ENCODE measurements at regions not wholly inside any gene's neighbourhood (a gene's known extent, or its start where the extent isn't known, plus 50 kb on each side); places are given as distances from the start of the nearest gene placed in this dataset.

- no peak for TF ChIP-seq CTCF (IDR thresholded peaks at IDR 0.05)
- H3K36me3 ChIP-seq (ENCODE audit: control insufficient read depth, insufficient read depth, low read length), result no peaks in the 10 kb centered on the region
- no peak overlapping the region for H3K27ac ChIP-seq
- H3K79me2 ChIP-seq, result no peaks in the 10 kb centered on the region
- no peaks in the 10 kb centered on the region for H3K27me3 ChIP-seq (ENCODE audit: control insufficient read depth, insufficient read depth, low read length)
- H3K9ac ChIP-seq, result no peak overlapping the region
- H3K4me1 ChIP-seq, result no peaks in the 10 kb centered on the region
- H3K9me3 ChIP-seq (ENCODE audit: control insufficient read depth, low read length), result no peaks in the 10 kb centered on the region
- no peak overlapping the region for H2AFZ ChIP-seq
- no peak overlapping the region for H3K4me3 ChIP-seq (ENCODE audit: low read depth, low read length)
- no peak overlapping the region for H3K4me2 ChIP-seq (ENCODE audit: low read length)
Observed at GRCh38 chr2:200225951-200226350, 80.5 kb upstream of the SPATS2L start.

DNA sequence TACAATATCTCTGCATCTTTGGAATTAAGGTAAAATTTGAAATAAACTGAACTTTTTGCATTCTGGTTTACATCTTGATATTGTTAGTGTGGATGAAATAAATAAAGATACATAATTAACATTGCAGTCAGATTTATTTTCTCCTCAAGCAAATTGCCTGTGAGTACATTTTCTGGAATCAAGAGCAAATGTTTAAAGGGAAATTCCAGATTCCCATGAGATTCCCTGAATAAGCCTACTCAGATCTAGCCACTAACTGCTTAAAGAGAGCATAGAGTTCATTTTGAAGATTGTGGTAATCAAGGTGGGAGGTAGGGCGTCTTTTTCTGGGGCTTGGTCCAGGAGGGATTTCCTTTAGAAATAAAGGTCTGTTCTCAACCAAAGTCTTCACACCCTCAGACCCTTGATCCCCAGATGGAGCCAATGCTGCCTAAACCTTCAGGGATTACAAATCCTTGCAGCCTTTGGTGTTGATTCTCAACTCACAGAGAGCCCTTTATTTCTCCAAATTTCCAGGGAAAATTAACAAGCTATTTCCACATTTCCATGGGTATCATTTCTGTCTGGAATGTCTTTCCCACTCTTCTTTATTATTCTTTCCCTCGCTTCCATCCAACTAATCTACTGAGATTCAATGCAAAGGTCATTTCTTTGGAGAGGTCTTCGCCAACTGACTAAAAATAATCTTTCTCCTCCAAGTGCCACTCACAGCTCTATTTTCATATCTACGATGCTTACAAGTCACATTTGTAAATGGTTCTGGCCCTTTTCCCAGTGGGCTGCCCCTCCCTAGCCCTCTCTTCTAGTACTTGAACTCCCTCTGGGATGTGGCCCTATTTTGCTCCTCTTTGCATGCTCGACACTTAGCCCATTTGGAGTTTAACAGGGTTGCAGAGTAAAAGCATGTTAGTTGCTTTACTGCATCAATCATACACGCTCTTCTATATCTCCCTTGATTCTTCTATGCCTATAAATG is 79.8 kb upstream of the SPATS2L start:
- H3K27ac ChIP-seq, result no peak overlapping the region

DNA sequence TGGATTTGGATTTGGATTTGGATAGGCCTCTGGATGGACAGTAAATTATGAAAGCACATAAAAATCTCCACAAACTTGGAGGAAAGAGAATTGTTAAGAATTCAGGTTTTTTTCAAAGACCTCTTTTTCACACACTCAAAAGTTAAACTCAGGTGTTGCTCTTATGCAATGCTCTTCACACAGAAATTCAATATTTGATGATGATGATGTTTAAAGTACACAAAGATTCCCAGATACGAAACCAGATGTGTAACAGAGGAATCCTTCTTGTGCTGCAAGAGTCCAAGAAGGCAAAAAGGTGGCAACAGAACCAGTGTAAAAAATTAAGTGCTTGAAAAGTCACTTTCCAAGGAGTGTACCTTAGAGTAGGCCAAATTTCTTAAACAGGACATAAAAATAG is 75.8 kb upstream of the SPATS2L start:
- H3K79me2 ChIP-seq, result no peaks in the 10 kb centered on the region
- no peaks in the 10 kb centered on the region for H3K27me3 ChIP-seq (ENCODE audit: control insufficient read depth, insufficient read depth, low read length)
- no peak overlapping the region for H2AFZ ChIP-seq
- no peak overlapping the region for H3K4me2 ChIP-seq (ENCODE audit: low read length)
- no peak overlapping the region for H3K27ac ChIP-seq
- no peak overlapping the region for H3K9ac ChIP-seq
- no peak overlapping the region for H3K4me3 ChIP-seq (ENCODE audit: low read depth, low read length)
- no peaks in the 10 kb centered on the region for H3K9me3 ChIP-seq (ENCODE audit: control insufficient read depth, low read length)
- no peaks in the 10 kb centered on the region for H3K4me1 ChIP-seq
- H3K36me3 ChIP-seq (ENCODE audit: control insufficient read depth, insufficient read depth, low read length), result no peaks in the 10 kb centered on the region
- no peak for TF ChIP-seq CTCF (IDR thresholded peaks at IDR 0.05)

More for the DNA sequence above, 79.8 kb upstream of the SPATS2L start:
- Histone ChIP-seq H3K4me2 (ENCODE audit: low read length) (no peak overlapping the region), H3K9me3 (ENCODE audit: control insufficient read depth, low read length) (no peaks in the 10 kb centered on the region), H3K4me1 (no peaks in the 10 kb centered on the region), H2AFZ (no peak overlapping the region), H3K36me3 (ENCODE audit: control insufficient read depth, insufficient read depth, low read length) (no peaks in the 10 kb centered on the region), H3K27me3 (ENCODE audit: control insufficient read depth, insufficient read depth, low read length) (no peaks in the 10 kb centered on the region), H3K79me2 (no peaks in the 10 kb centered on the region), H3K9ac (no peak overlapping the region), H3K4me3 (ENCODE audit: low read depth, low read length) (no peak overlapping the region)
- TF ChIP-seq CTCF (IDR thresholded peaks at IDR 0.05), result no peak

DNA sequence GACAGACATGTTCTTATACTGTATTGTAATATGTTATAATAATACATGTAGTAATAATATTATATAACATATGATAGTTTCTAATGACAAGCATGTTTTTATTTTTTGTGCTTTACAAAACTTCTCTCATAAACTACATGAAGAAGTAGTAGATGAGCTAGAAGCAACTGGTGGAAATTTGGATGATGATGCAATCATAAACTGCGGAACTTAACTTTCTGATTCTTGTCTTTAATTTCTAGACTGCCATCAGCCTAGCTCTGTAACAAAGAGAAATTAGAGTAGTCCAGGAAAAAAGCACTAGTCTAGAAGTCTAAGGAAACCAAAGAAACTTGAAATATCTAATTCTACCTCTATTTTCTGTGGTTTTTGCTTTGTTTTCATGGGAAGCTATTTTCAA is 71.0 kb upstream of the SPATS2L start:
- TF ChIP-seq CTCF (IDR thresholded peaks at IDR 0.05), result no peak
- no peaks in the 10 kb centered on the region for H3K27me3 ChIP-seq (ENCODE audit: control insufficient read depth, insufficient read depth, low read length)
- no peak overlapping the region for H3K27ac ChIP-seq

More for the DNA sequence above, 71.0 kb upstream of the SPATS2L start:
- Histone ChIP-seq H3K79me2 (no peaks in the 10 kb centered on the region), H3K4me1 (no peaks in the 10 kb centered on the region), H3K4me3 (ENCODE audit: low read depth, low read length) (no peak overlapping the region), H2AFZ (no peak overlapping the region), H3K9ac (no peak overlapping the region), H3K4me2 (ENCODE audit: low read length) (no peak overlapping the region), H3K36me3 (ENCODE audit: control insufficient read depth, insufficient read depth, low read length) (no peaks in the 10 kb centered on the region), H3K9me3 (ENCODE audit: control insufficient read depth, low read length) (no peaks in the 10 kb centered on the region)

Measured in parathyroid adenoma (tissue), 2 donors.